ENCODE measurements at regions not wholly inside any gene's neighbourhood (a gene's known extent, or its start where the extent isn't known, plus 50 kb on each side); places are given as distances from the start of the nearest gene placed in this dataset.

DNA sequence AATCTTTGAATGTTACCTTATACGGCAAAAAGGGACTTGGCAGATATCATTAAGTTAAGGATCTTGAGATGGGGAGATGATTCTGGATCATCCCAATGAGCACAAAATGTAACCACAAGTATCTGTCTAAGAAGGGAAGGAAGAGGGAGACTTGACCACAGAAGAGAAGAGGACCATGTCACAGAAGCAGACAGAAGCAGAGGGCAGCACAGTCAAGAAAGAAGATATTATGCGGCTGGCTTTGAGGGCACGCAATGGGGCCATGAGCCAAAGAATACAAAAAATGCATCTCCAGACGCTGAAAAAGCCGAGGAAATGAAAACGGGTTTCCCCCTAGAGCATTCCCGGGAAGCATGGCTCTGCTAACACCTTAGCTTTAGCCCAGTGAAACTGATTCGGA lies 225.3 kb downstream of the NR2F1-AS1 start:
- TF ChIP-seq, protein P1, sequence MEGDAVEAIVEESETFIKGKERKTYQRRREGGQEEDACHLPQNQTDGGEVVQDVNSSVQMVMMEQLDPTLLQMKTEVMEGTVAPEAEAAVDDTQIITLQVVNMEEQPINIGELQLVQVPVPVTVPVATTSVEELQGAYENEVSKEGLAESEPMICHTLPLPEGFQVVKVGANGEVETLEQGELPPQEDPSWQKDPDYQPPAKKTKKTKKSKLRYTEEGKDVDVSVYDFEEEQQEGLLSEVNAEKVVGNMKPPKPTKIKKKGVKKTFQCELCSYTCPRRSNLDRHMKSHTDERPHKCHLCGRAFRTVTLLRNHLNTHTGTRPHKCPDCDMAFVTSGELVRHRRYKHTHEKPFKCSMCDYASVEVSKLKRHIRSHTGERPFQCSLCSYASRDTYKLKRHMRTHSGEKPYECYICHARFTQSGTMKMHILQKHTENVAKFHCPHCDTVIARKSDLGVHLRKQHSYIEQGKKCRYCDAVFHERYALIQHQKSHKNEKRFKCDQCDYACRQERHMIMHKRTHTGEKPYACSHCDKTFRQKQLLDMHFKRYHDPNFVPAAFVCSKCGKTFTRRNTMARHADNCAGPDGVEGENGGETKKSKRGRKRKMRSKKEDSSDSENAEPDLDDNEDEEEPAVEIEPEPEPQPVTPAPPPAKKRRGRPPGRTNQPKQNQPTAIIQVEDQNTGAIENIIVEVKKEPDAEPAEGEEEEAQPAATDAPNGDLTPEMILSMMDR (conservative IDR thresholded peaks at IDR 0.05; ENCODE audit: low read length): no peak
- TF ChIP-seq EZH2phosphoT487 (IDR thresholded peaks at IDR 0.05; ENCODE audit: borderline replicate concordance, low read depth, low read length): no peak

All from OCI-LY7 (cell line).